ENCODE measurements at regions not wholly inside any gene's neighbourhood (a gene's known extent, or its start where the extent isn't known, plus 50 kb on each side); places are given as distances from the start of the nearest gene placed in this dataset.

- TF ChIP-seq NFIC (IDR thresholded peaks at IDR 0.05) (no peak), RAD21 (IDR thresholded peaks at IDR 0.05; ENCODE audit: low read depth) (no peak), USF1 (IDR thresholded peaks at IDR 0.05) (no peak), EP300 (IDR thresholded peaks at IDR 0.05; ENCODE audit: borderline replicate concordance) (no peak), YY1 (IDR thresholded peaks at IDR 0.05; ENCODE audit: low read depth) (no peak), TEAD4 (IDR thresholded peaks at IDR 0.05) (no peak), CEBPB (IDR thresholded peaks at IDR 0.05) (no peak), FOXM1 (IDR thresholded peaks at IDR 0.05; ENCODE audit: borderline replicate concordance, low read depth) (no peak), TCF12 (IDR thresholded peaks at IDR 0.05; ENCODE audit: low read depth) (no peak), ZBTB7A (IDR thresholded peaks at IDR 0.05; ENCODE audit: low read depth) (no peak), EGR1 (IDR thresholded peaks at IDR 0.05) (no peak), CREB1 (IDR thresholded peaks at IDR 0.05; ENCODE audit: low read depth) (no peak), REST (IDR thresholded peaks at IDR 0.05; ENCODE audit: low read depth) (no peak), MAX (IDR thresholded peaks at IDR 0.05) (no peak), TAF1 (IDR thresholded peaks at IDR 0.05; ENCODE audit: low read depth) (no peak)
These were observed 95.2 kb upstream of the FAM216B start for GRCh38 chr13:42686165-42686564.

GRCh38 chr13:42688821-42689220, 92.6 kb upstream of the FAM216B start:
- TF ChIP-seq CEBPB (IDR thresholded peaks at IDR 0.05): no peak
- no peak for TF ChIP-seq TAF1 (IDR thresholded peaks at IDR 0.05; ENCODE audit: low read depth)
- TF ChIP-seq TEAD4 (IDR thresholded peaks at IDR 0.05): no peak
- no peak for TF ChIP-seq ZBTB7A (IDR thresholded peaks at IDR 0.05; ENCODE audit: low read depth)
- TF ChIP-seq EP300 (IDR thresholded peaks at IDR 0.05; ENCODE audit: borderline replicate concordance): no peak
- no peak for TF ChIP-seq USF1 (IDR thresholded peaks at IDR 0.05)
- no peak for TF ChIP-seq RAD21 (IDR thresholded peaks at IDR 0.05; ENCODE audit: low read depth)
- TF ChIP-seq CREB1 (IDR thresholded peaks at IDR 0.05; ENCODE audit: low read depth): no peak
- TF ChIP-seq NFIC (IDR thresholded peaks at IDR 0.05): no peak

GRCh38 chr13:42696191-42696590, 85.2 kb upstream of the FAM216B start:
- no peak for TF ChIP-seq YY1 (IDR thresholded peaks at IDR 0.05; ENCODE audit: low read depth)
- TF ChIP-seq TCF12 (IDR thresholded peaks at IDR 0.05; ENCODE audit: low read depth): no peak
- TF ChIP-seq CREB1 (IDR thresholded peaks at IDR 0.05; ENCODE audit: low read depth): no peak
- no peak for TF ChIP-seq MAX (IDR thresholded peaks at IDR 0.05)
- no peak for TF ChIP-seq REST (IDR thresholded peaks at IDR 0.05; ENCODE audit: low read depth)
- TF ChIP-seq USF1 (IDR thresholded peaks at IDR 0.05): no peak
- TF ChIP-seq TEAD4 (IDR thresholded peaks at IDR 0.05): no peak
- no peak for TF ChIP-seq CEBPB (IDR thresholded peaks at IDR 0.05)
- TF ChIP-seq RAD21 (IDR thresholded peaks at IDR 0.05; ENCODE audit: low read depth): no peak
- no peak for TF ChIP-seq NFIC (IDR thresholded peaks at IDR 0.05)

- TF ChIP-seq TCF12 (IDR thresholded peaks at IDR 0.05; ENCODE audit: low read depth): no peak
- no peak for TF ChIP-seq ZBTB7A (IDR thresholded peaks at IDR 0.05; ENCODE audit: low read depth)
- TF ChIP-seq TEAD4 (IDR thresholded peaks at IDR 0.05): no peak
- no peak for TF ChIP-seq YY1 (IDR thresholded peaks at IDR 0.05; ENCODE audit: low read depth)
- TF ChIP-seq EGR1 (IDR thresholded peaks at IDR 0.05): no peak
- no peak for TF ChIP-seq FOXM1 (IDR thresholded peaks at IDR 0.05; ENCODE audit: borderline replicate concordance, low read depth)
- no peak for TF ChIP-seq MAX (IDR thresholded peaks at IDR 0.05)
These were observed 81.5 kb upstream of the FAM216B start for GRCh38 chr13:42699912-42700311.

DNA sequence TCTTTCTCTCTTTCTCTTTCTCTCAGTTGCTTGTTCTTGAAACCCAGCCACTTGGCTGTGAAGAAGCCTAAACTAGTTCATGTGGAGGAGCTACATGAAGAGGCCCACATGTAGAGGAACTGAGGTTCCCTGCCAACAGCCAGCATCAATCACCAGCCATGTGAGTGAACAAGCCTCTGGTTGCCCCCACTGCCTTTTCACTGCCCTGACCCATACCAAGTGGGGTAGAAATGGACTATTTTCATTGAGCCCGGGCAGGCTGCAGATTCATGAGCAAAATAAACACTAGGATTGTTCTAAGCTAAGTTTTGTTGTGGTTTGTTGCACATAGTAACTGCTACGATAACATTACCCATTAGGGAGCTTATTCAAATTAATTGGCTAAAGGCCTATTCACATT, 78.7 kb upstream of the FAM216B start:
- no peak for TF ChIP-seq EGR1 (IDR thresholded peaks at IDR 0.05)
- no peak for TF ChIP-seq USF1 (IDR thresholded peaks at IDR 0.05)
- no peak for TF ChIP-seq REST (IDR thresholded peaks at IDR 0.05; ENCODE audit: low read depth)
- no peak for TF ChIP-seq EP300 (IDR thresholded peaks at IDR 0.05; ENCODE audit: borderline replicate concordance)
- no peak for TF ChIP-seq CEBPB (IDR thresholded peaks at IDR 0.05)
- no peak for TF ChIP-seq ZBTB7A (IDR thresholded peaks at IDR 0.05; ENCODE audit: low read depth)
- TF ChIP-seq TAF1 (IDR thresholded peaks at IDR 0.05; ENCODE audit: low read depth): no peak

Measured in Ishikawa (cell line).